IPS-18c (cell line): ENCODE measurements at regions not wholly inside any gene's neighbourhood (a gene's known extent, or its start where the extent isn't known, plus 50 kb on each side); places are given as distances from the start of the nearest gene placed in this dataset.

Experiments used
- H3K4me3 ChIP-seq: 2 replicates; pipeline ENCODE4 v1.7.0; 2013; ENCODE audit warnings: low read depth, mild to moderate bottlenecking, low read length, moderate library complexity; ENCODE audit not compliant: insufficient read depth
- H3K9me3 ChIP-seq: one replicate; pipeline ENCODE4 v1.6.1; 2013; ENCODE audit warnings: mild to moderate bottlenecking, low read length, moderate library complexity; ENCODE audit not compliant: control insufficient read depth, insufficient read depth

DNA sequence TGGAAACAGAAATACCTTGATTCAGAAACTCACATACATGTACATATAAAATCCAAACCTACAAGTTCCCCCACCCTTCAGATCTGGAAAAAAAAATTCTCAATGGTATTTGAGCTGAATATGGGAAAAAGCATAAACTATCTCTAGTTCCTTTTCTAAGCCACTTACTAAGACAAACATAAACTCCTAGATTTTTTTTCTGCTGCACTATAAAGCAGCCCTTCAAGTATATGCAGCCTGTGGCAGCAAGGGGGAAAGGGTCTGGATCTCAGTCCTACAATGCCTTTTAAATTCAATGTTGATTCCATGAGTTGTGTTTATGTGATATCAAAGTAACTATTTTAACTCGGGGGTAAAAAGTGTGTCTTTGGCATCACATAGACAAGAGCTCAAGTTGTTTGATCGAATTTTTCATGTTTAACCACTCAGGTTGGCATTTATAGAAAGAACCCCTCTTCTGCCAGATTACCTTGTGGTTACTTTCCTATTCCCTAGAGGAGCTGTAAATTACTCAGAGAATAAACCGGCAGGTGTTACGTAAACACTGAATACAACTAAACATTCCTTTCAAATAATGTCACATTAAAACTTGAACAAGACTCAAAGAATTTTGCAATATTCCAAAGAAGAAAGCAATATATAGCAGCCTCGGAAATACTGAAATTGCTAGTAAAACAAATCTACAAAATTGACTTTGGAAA, 91.8 kb upstream of the FER start:
- no peak overlapping the region for H3K4me3 ChIP-seq

DNA sequence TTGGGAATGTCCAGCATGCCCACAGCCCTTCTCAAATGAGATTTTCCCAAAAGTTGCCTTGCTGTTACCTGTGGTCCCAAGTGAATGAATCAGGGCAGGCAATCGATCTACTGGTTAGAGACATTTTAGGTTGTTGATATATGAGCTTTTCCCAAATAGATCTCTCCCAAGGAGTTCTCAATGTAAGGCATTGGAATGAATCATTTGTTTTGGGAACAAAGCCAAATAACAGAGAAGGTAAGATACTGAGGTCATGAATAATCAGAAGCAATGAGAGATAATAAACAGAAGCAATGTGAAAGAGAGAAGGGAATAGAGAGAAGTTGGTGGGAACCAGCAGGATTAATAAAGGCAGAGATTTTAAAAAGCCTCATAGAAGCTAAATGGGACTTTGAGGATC, 93.6 kb upstream of the FER start:
- no peaks in the 10 kb centered on the region for H3K9me3 ChIP-seq

More for the DNA sequence above, 91.8 kb upstream of the FER start:
- H3K9me3 ChIP-seq = no peaks in the 10 kb centered on the region

DNA sequence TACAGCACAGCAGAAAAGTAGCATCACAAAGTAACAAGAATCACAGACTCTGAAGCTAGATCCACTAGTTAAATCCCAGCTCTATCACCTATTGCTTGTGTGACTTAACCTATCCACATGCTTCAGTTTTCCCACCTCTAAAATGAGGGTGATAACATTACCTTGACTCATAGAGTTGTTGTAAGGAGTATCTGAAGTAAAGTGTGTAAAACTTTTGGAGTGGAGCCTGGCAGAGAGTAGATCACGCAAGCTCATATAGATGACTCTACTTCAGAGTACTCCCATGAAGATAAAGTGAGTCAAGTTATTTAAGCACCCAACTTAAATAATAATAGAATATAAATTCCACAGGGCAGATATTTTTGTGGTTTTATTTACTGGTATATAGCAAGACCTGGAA, 94.5 kb upstream of the FER start:
- Histone ChIP-seq H3K4me3 (no peak overlapping the region), H3K9me3 (no peaks in the 10 kb centered on the region)

More for the DNA sequence above, 93.6 kb upstream of the FER start:
- no peak overlapping the region for H3K4me3 ChIP-seq

DNA sequence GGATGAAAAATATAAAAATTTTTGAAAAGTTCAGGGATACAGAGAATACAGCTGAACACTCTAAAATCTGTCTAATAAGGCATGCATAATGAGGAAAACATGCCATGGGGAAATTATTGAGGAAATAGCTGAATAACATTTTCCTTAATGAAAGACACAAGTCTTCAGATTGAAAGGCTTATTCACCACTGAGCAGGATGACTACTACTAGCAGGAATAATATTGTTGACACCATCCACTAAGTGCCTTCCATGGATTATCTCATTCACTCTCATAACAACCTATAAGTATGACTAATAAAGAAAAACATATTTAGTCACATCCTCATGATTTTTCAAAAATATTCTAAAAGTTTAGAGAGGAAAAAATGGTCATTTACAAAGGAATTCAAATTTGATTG, 96.7 kb upstream of the FER start:
- Histone ChIP-seq H3K4me3 (no peak overlapping the region), H3K9me3 (peaks cover 4% of the 10 kb centered on the region)

DNA sequence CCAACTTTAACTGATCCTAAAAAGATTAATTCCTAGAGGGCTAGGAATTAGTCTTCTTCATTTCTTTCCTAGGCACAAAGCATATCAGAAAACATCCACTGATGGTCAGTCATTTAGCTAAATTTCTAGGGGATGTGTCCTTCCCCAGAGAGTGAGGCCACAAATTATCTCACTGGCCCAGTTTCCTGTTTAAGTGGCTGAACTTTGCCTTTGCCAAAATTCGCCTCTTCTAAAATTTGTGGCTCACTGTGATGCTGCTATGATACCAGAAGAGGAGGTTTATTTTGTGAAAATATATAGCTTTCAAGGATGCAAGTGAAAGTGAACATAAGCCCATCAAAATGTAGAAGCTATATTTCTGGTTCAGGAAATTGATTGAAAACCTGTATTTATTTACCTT, 98.1 kb upstream of the FER start:
- no peak overlapping the region for H3K4me3 ChIP-seq
- H3K9me3 ChIP-seq = peaks cover 4% of the 10 kb centered on the region

DNA sequence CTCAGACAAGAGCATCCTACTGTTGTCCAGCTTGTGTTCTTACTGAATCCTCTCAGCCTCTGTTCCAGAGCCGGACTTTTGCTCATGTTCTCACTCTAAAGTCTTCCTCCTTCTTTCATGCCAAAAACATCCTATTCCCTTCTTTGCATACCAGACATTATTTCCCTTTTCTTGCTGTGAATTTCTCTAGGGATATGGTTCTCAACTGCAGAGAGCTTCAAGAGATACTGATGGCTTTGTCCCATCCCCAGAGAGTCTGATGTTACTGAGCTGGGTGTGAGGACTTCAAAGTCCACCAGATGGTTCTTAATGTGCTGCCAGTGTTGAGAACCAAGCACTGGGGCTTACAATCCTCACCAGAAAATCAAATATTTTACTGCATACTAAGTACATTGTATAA, 98.6 kb upstream of the FER start:
- no peak overlapping the region for H3K4me3 ChIP-seq
- H3K9me3 ChIP-seq = peaks cover 4% of the 10 kb centered on the region

DNA sequence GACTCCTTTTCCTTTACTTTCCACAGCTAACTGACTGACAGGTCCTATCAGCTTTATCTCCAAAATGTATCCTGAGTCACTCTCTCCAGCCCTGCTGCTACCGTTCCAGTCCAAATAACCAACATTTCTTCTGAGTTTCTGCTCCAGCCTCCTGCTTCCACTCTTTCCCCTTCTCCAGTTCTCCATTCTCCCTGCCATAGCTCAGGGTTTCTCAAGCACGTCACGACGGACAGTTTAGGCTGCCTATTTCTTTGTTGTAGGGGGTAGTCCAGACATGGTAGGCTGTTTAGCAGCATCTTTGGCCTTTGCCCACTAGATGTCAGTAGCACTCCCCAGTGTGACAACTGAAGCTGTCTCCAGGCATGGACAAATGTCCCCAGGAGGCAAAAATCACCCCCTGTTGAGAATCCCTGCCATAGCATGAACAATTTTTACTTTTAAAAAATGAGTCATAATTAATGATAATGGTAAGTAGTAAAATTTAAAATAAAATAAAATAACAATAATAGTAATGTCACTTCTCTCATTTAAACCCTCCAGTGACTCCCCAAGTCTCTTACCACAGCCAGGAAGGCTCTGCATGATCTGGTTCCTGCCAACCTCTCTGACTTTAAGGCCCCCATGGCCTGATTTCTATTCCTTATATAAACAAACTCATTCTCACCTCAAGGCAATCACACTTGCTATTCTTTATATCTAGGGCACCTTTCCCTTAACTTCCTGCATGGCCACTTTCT, 105.4 kb upstream of the FER start:
- Histone ChIP-seq H3K4me3 (no peak overlapping the region), H3K9me3 (peaks cover 1% of the 10 kb centered on the region)

DNA sequence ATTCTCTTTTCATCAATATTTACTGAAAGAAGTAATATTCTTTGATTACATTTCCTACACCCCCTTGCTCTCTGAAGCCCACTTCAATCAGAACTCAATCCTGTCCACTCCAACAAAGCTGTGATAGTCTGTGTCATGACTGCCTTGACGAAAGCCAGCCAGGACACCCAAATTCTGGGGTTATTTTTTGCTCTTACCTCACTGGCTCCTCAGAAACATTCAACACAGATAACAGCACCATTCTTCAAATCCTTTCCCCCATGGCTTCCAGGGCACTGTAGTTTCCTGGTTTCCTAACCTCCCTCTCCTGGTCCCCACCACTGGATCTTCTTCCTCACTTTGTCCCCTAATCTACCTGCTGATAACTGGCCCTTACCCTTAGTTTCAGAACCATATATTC, 106.1 kb upstream of the FER start:
- H3K9me3 ChIP-seq = no peaks in the 10 kb centered on the region
- no peak overlapping the region for H3K4me3 ChIP-seq

DNA sequence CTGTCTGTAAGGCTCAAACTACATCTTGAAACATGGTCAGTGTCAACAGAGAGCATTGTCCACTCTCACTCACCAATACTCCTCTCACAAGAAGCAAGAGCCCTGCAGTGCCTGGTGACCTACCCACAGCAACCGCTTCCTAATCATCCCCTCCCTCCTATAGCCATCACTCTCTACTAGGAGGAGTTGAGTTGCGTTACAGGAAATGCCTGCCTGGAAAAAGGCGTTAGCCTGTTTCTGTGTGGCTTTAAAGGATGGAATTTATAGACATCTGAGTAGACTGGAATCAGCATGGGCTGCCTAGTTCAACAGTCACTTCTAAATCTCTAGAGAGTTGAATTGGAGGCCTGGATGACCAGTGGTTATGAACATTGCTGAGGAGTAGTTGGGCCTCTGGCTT, 108.3 kb upstream of the FER start:
- H3K9me3 ChIP-seq = no peaks in the 10 kb centered on the region
- H3K4me3 ChIP-seq = no peak overlapping the region

DNA sequence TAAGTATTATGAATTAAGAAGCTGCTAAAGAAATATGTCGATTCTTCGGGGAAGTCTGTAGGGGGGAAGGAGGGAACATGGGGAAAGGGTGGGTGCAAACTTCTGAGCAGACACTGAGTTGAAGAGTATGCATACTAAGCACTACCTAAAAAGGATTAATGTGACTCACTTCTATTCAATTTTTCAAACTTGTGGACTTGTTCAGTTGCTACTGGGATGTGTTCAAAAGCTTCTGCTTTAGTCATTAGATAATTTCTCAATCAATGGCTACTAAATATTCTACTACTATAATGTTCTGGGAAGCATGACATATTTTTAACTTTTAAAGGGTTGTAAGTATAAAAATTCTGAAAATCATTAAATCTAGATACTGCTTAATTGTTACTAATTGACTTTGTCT, 109.7 kb upstream of the FER start:
- no peaks in the 10 kb centered on the region for H3K9me3 ChIP-seq
- no peak overlapping the region for H3K4me3 ChIP-seq

DNA sequence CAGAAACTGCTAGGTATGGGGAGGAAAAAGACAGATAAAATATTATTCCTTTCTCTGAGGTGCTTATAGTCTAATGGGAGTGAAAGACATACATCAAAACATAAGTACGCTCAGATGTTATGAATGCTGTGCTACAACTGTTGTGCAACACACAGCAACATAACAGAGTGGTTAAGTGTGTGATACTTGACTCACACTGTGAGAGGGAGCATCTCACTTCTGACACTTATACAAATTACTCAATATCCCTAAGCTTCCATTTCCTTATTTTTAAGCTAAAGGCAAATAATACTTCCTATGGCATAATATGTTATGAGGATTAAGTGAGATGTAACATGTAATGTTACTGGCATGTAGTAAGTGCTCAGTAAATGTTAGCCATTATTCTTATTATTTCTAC, 110.6 kb upstream of the FER start:
- H3K9me3 ChIP-seq = no peaks in the 10 kb centered on the region
- no peak overlapping the region for H3K4me3 ChIP-seq

DNA sequence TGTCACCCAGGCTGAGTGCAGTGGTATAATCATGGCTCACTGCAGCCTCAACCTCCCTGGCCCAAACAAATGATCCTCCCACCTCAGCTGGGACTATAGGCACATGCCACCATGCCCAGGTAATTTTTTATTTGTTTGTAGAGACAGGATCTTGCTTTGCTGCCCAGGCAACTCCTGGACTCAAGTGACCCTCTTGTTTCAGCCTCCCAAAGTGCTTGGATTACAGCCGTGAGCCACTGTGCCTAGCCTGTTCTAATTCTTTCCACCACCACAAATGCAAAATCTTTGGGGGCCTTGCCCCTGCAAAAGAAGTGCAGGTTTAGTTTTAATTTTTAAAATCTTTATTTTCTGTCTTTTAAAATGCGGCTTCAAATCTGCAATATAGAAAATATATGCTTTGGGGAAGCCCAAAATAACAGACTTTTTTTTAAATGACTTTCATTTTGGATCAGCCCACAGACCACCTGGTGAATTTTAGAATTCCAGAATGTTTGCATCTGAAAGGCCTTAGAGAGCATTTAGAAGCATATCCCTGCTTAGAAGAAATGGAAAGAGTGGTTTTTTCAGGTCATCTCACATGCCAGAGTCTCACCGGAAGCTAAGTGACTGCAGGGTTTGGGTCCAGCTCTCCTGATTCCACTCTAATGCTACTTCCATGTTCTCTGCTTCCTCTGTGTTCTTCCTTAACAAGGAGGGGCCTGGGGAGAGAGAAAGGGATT, 111.4 kb upstream of the FER start:
- no peaks in the 10 kb centered on the region for H3K9me3 ChIP-seq
- H3K4me3 ChIP-seq = no peak overlapping the region

DNA sequence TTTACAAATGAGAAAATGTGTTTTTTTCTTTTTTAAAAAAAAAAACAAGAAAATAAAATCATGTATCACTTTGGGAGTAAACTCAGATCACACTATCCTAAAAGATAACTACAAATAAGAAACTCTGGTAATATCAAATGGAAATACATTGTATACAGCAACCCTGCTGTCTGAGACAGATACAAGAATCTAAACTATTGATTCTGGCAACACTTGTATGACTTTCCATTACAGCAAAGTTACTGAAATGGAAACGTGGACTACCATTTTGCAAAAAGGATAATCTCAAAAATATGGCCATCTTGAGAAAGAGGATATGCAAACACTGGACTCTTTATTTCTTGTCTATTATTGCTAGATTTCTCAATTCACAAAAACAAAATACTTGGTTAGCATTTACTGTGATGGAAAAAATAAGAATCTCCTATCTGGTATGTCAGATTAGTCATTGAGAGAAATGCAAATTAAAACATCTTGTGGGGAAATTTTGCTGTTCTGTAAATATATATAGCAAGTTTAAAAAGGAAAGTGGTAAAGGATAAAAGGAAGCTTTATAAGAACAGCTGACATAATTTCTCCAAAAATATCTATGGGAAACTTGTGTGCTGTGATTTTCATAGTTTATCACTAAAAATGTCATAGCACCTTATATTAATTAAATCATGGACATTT, 112.9 kb upstream of the FER start:
- H3K4me3 ChIP-seq = no peak overlapping the region
- no peaks in the 10 kb centered on the region for H3K9me3 ChIP-seq

DNA sequence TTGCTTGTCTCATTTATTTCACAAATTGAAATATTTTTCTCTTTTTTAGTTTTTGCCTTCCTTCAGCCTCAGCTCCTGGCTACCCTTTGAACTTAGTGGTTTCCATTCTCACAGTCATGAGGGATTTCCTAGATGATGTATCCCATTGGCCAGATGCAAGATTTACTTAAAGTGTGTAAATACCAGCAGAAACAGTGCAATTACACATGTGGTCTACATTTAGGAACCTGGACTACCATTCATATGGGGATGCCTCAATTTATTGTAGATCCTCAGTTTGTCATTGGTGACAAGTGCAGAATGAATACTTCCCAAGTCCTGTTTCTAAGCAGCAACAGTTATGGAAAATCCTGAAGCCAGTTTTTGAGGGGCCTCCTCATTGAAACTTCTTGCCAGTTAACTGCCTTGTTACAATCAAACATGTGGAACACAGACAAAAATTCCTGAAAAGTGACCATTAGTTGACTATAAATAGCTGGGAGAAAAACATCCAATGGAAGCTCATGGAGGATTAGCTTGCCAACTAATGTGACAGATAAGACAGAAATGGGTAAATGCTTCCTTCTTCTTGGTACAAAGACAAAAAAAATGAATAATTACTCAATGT, 113.6 kb upstream of the FER start:
- H3K9me3 ChIP-seq = no peaks in the 10 kb centered on the region

DNA sequence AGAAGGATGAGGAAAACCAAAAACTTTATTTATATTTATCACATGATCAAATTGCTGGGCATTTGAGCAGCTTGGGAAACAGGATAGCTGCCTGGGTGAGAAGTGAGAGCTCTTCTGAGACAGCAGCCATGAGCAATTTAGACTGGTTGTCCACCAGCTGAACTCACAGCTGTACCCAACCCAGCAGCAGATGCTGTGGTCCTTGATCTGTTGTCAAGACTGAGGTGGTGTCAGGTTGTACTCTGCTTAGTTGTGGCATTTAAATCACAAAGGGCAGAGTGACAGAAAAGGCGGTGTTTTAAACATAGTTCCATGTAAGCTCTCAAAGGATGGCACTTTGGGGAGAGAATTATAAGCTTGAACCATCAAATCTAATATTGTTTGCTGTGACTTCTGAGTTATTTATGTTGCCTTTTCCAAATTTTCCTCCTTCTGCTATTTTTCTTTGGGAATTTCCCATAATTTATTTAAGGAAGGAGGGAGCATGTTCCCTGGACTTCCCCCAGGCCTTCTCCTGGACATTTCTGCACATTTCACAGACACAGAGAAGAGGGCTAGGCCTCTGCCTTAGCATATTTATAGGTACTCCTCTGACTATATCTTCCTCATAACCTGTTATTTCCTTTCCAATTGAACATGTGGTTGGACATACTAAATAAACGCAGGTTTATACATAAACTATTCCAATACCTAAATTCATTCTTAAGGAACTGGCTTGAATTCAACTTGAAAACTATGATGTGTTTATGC, 117.7 kb upstream of the FER start:
- H3K4me3 ChIP-seq = no peak overlapping the region
- H3K9me3 ChIP-seq = no peaks in the 10 kb centered on the region

More for the DNA sequence above, 113.6 kb upstream of the FER start:
- no peak overlapping the region for H3K4me3 ChIP-seq

DNA sequence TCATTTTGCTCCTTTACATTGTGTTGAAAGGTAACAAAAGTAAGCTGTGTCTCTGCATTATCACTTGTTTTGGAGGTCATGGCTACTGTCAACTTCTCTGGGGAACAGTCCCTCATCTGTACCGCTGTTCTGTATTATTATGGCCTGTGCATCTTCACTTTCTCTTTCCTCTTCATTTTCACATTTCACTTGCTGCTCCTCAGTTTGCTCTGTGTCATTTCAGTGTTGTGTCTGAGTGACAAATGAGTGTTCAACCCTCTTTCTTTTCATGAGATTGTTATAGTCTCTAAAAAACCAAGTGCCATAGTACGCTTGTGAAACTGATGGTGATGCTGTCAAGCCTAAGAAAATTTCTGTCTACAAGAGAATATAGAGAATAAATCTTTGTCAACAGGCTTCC, 122.0 kb upstream of the FER start:
- no peaks in the 10 kb centered on the region for H3K9me3 ChIP-seq
- H3K4me3 ChIP-seq = no peak overlapping the region

DNA sequence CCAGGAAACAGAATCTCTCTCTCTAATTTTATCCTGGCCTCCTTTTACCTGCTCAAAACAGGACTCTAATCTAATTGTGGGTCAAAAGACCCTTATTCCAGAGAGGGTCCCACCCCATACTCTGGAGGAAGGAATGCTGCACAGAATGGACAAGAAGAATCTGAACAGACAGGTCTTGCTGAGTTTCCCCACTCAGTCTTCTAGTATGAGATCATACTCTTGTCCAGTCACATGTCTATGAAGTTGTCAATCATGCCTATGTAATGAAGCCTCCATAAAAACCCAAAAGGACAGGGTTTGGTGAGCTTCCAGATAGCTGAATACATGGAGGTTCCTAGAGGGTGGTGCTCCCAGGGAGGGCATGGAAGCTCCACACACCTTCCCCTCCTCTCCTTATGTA, 123.9 kb upstream of the FER start:
- H3K9me3 ChIP-seq = no peaks in the 10 kb centered on the region
- H3K4me3 ChIP-seq = no peak overlapping the region
